IMR-90 (cell line): ENCODE measurements at regions not wholly inside any gene's neighbourhood (a gene's known extent, or its start where the extent isn't known, plus 50 kb on each side); places are given as distances from the start of the nearest gene placed in this dataset.

ENCODE experiments used
- ATAC-seq: fragments of 200-7000 bp; cut with Tn5 transposase; 2 replicates; pipeline ENCODE4 v1.9.1; 2020; ENCODE audit warnings: low read depth, mild to moderate bottlenecking, moderate library complexity
- BruUV-seq: library from RNA; stranded (reverse); fragments of 400-500 nt; replicated peaks from 2 replicates; lab custom pipeline; 2021; lab: Mats Ljungman, UMichigan
- CTCF ChIA-PET: fragments of 300-600 bp; formaldehyde crosslinking; extraction: SDS; loops from one replicate; lab custom pipeline; 2021; ENCODE audit warnings: antibody characterized with exemption; lab: Yijun Ruan, JAX
- POLR2A ChIA-PET: fragments of 300-600 bp; sonication (Branson Sonifier 250); formaldehyde crosslinking; loops from one replicate; lab custom pipeline; 2022; ENCODE audit warnings: antibody characterized with exemption; ENCODE audit not compliant: unreplicated experiment; lab: Charles Lee
- DNase-seq: peaks from one replicate; pipeline ENCODE4 v3.0.0; 2013
- H2AFZ ChIP-seq: replicated peaks from 2 replicates; pipeline ENCODE3; 2013; ENCODE audit warnings: low read length, mild to moderate bottlenecking; ENCODE audit not compliant: poor library complexity
- H2AK5ac ChIP-seq: 2 replicates; pipeline ENCODE4 v1.6.1; 2013; ENCODE audit warnings: low read depth, low read length, inconsistent platforms
- H2AK9ac ChIP-seq: replicated peaks from 2 replicates; pipeline ENCODE3; 2013; ENCODE audit warnings: mild to moderate bottlenecking, low read depth, low read length, moderate library complexity; ENCODE audit not compliant: poor library complexity
- H2BK120ac ChIP-seq: 2 replicates; pipeline ENCODE4 v1.6.1; 2013; ENCODE audit warnings: low read depth, low read length, inconsistent platforms
- H2BK15ac ChIP-seq: 3 replicates; pipeline ENCODE4 v1.6.1; 2013; ENCODE audit warnings: low read depth, low read length, inconsistent platforms
- H2BK20ac ChIP-seq: 2 replicates; pipeline ENCODE4 v1.6.1; 2013; ENCODE audit warnings: low read depth, mild to moderate bottlenecking, inconsistent platforms, low read length, moderate library complexity
- H2BK5ac ChIP-seq: 2 replicates; pipeline ENCODE4 v1.6.1; 2013; ENCODE audit warnings: mild to moderate bottlenecking, low read depth, low read length, inconsistent platforms; ENCODE audit not compliant: poor library complexity, severe bottlenecking
- H3K14ac ChIP-seq: replicated peaks from 2 replicates; pipeline ENCODE4 v1.6.1; 2013; ENCODE audit warnings: low read depth, low read length, inconsistent platforms
- H3K18ac ChIP-seq: 2 replicates; pipeline ENCODE4 v1.6.1; 2013; ENCODE audit warnings: low read depth, low read length, control low read depth
- H3K23ac ChIP-seq: 2 replicates; pipeline ENCODE4 v1.6.1; 2013; ENCODE audit warnings: low read depth, low read length, inconsistent platforms
- H3K27ac ChIP-seq: 2 replicates; pipeline ENCODE4 v1.5.1; 2013; ENCODE audit warnings: mild to moderate bottlenecking, control low read depth, low read length; ENCODE audit not compliant: insufficient read depth
- H3K27me3 ChIP-seq: 2 replicates; pipeline ENCODE4 v1.6.1; 2013; ENCODE audit warnings: low read length; ENCODE audit not compliant: control insufficient read depth, insufficient read depth
- H3K36me3 ChIP-seq: 2 replicates; pipeline ENCODE4 v1.6.1; 2013; ENCODE audit warnings: low read length, mixed read lengths; ENCODE audit not compliant: control insufficient read depth, insufficient read depth
- H3K4ac ChIP-seq: 2 replicates; pipeline ENCODE4 v1.6.1; 2013; ENCODE audit warnings: low read depth, low read length, inconsistent platforms
- H3K4me1 ChIP-seq: 2 replicates; pipeline ENCODE4 v1.6.1; 2013; ENCODE audit warnings: low read length, mixed read lengths; ENCODE audit not compliant: control insufficient read depth, insufficient read depth
- H3K4me2 ChIP-seq: 2 replicates; pipeline ENCODE4 v1.6.1; 2013; ENCODE audit warnings: low read depth, mild to moderate bottlenecking, control low read depth, low read length, moderate library complexity
- H3K4me3 ChIP-seq: 2 replicates; pipeline ENCODE4 v1.5.1; 2013; ENCODE audit warnings: low read depth, mild to moderate bottlenecking, control low read depth, low read length, moderate library complexity; ENCODE audit not compliant: insufficient read depth
- H3K56ac ChIP-seq: 2 replicates; pipeline ENCODE4 v1.6.1; 2013; ENCODE audit warnings: low read length, inconsistent platforms; ENCODE audit not compliant: insufficient read depth; ENCODE audit errors: extremely low read depth
- H3K79me1 ChIP-seq, 2 experiments: 2 replicates each; pipeline ENCODE4 v1.6.1; 2013; ENCODE audit warnings: low read length in 2 of 2, inconsistent platforms in 1 of 2, low read depth in 1 of 2
- H3K9ac ChIP-seq: 2 replicates; pipeline ENCODE4 v1.6.1; 2013; ENCODE audit warnings: low read depth, low read length, control low read depth
- H3K9me1 ChIP-seq: 2 replicates; pipeline ENCODE4 v1.6.1; 2013; ENCODE audit warnings: low read length, inconsistent platforms; ENCODE audit not compliant: insufficient read depth
- H3K9me3 ChIP-seq: 2 replicates; pipeline ENCODE4 v1.6.1; 2013; ENCODE audit warnings: low read length; ENCODE audit not compliant: control insufficient read depth, insufficient read depth
- H4K20me1 ChIP-seq: 2 replicates; pipeline ENCODE4 v1.6.1; 2013; ENCODE audit warnings: low read length, inconsistent platforms; ENCODE audit not compliant: insufficient read depth
- H4K5ac ChIP-seq: 2 replicates; pipeline ENCODE4 v1.6.1; 2013; ENCODE audit warnings: mild to moderate bottlenecking, low read depth, low read length, control low read depth
- H4K8ac ChIP-seq, 2 experiments: 2 replicates each; pipeline ENCODE4 v1.6.1; 2013; ENCODE audit warnings: low read depth in 2 of 2, low read length in 2 of 2, control low read depth in 1 of 2, inconsistent platforms in 1 of 2
- H4K91ac ChIP-seq: 2 replicates; pipeline ENCODE4 v1.6.1; 2013; ENCODE audit warnings: low read depth, low read length, inconsistent platforms; ENCODE audit not compliant: insufficient read depth
- BHLHE40 ChIP-seq: fragments of 150-350 bp; IDR thresholded peaks from 2 replicates; pipeline ENCODE4 v1.6.1; 2016; ENCODE audit warnings: mild to moderate bottlenecking, low read depth, low read length
- CEBPB ChIP-seq: IDR thresholded peaks from 2 replicates; pipeline ENCODE4 v1.6.1; 2012; ENCODE audit warnings: low read depth, low read length, improper control_type of control experiment
- FOS ChIP-seq: fragments of 150-350 bp; IDR thresholded peaks from 2 replicates; pipeline ENCODE4 v1.6.1; 2016; ENCODE audit warnings: low read depth, low read length
- MAFK ChIP-seq: IDR thresholded peaks from 2 replicates; pipeline ENCODE4 v1.6.1; 2012; ENCODE audit warnings: low read depth, low read length, improper control_type of control experiment
- MAZ ChIP-seq: IDR thresholded peaks from 2 replicates; pipeline ENCODE4 v1.6.1; 2012; ENCODE audit warnings: low read depth, mild to moderate bottlenecking, low read length, improper control_type of control experiment, moderate library complexity, borderline replicate concordance
- MXI1 ChIP-seq: IDR thresholded peaks from 2 replicates; pipeline ENCODE4 v1.6.1; 2012; ENCODE audit warnings: low read depth, mild to moderate bottlenecking, low read length, moderate library complexity, borderline replicate concordance
- NFE2L2 ChIP-seq: fragments of 150-350 bp; IDR thresholded peaks from 2 replicates; pipeline ENCODE4 v1.6.1; 2016; ENCODE audit warnings: low read depth, mild to moderate bottlenecking, low read length
- RCOR1 ChIP-seq: IDR thresholded peaks from 2 replicates; pipeline ENCODE4 v1.6.1; 2012; ENCODE audit warnings: mild to moderate bottlenecking, low read length, improper control_type of control experiment; ENCODE audit not compliant: insufficient replicate concordance
- RFX5 ChIP-seq: IDR thresholded peaks from 2 replicates; pipeline ENCODE4 v1.8.0; 2012; ENCODE audit warnings: low read depth, mild to moderate bottlenecking, low read length, moderate library complexity
- SMC3 ChIP-seq: fragments of 150-350 bp; IDR thresholded peaks from 2 replicates; pipeline ENCODE4 v1.6.1; 2016; ENCODE audit warnings: low read depth, mild to moderate bottlenecking, antibody characterized with exemption, low read length, moderate library complexity
- USF2 ChIP-seq: fragments of 150-350 bp; IDR thresholded peaks from 2 replicates; pipeline ENCODE4 v1.6.1; 2017; ENCODE audit warnings: mild to moderate bottlenecking, antibody characterized with exemption, low read length, low read depth
- WGBS, 2 experiments: methylation state at CpG; one replicate each; pipeline versions ENCODE4 v1.1.5 to v1.1.7; 2013; ENCODE audit warnings: missing lambda C conversion rate in 2 of 2; ENCODE audit not compliant: insufficient read length in 1 of 2; ENCODE audit errors: extremely low coverage in 2 of 2; 5-methylcytosine and 5-hydroxymethylcytosine counted together
- dilution Hi-C: fragments of 300-500 bp; cut with HindIII; formaldehyde crosslinking; loops from one replicate; pipeline ENCODE4 v1.14.3; 2018; ENCODE audit warnings: low sequenced_read_pairs; ENCODE audit not compliant: unreplicated experiment
- in situ Hi-C: fragments of 300-500 bp; cut with MboI; formaldehyde crosslinking; loops from 3 replicates; pipeline ENCODE4 v1.14.3; 2019; ENCODE audit warnings: low sequenced_read_pairs, inconsistent platforms, mixed read lengths
- intact Hi-C: fragments of 100-400 bp; cut with micrococcal nuclease; formaldehyde crosslinking; loops from 2 replicates; pipeline ENCODE4 v1.10.0; 2022
- TF ChIP-seq, protein P1 (sequence below): conservative IDR thresholded peaks from 2 replicates; pipeline ENCODE4 v1.5.1; 2012; ENCODE audit warnings: mild to moderate bottlenecking, low read depth, low read length, improper control_type of control experiment

GRCh38 chr11:33539751-33540150, 160.9 kb downstream of the C11orf91 start (continued):
- TF ChIP-seq, protein P1, sequence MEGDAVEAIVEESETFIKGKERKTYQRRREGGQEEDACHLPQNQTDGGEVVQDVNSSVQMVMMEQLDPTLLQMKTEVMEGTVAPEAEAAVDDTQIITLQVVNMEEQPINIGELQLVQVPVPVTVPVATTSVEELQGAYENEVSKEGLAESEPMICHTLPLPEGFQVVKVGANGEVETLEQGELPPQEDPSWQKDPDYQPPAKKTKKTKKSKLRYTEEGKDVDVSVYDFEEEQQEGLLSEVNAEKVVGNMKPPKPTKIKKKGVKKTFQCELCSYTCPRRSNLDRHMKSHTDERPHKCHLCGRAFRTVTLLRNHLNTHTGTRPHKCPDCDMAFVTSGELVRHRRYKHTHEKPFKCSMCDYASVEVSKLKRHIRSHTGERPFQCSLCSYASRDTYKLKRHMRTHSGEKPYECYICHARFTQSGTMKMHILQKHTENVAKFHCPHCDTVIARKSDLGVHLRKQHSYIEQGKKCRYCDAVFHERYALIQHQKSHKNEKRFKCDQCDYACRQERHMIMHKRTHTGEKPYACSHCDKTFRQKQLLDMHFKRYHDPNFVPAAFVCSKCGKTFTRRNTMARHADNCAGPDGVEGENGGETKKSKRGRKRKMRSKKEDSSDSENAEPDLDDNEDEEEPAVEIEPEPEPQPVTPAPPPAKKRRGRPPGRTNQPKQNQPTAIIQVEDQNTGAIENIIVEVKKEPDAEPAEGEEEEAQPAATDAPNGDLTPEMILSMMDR, result no peak

DNA sequence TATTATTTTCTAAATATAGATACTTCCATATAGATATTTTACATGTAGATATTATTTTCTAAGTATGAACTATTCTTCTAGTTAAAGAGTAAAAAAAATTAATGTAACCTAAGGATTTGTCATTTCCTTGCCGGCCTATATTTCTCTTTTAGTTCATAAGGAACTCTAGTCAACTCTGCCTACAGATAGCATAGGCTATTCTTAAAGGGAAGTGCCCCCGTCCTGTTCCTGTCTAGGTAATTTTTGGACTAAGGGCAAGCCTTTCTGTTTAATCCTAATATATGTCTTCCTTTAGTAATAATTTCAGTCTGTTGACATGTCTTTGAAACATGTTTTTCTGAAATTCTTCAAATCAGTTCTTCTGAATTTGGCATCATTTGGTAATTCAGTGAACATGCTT, 161.9 kb downstream of the C11orf91 start:
- no peak overlapping the region for H3K23ac ChIP-seq
- no peak overlapping the region for H2AK5ac ChIP-seq
- no peak overlapping the region for H2BK15ac ChIP-seq
- no peak overlapping the region for H3K14ac ChIP-seq
- H3K4me2 ChIP-seq, result no peak overlapping the region
- no peak overlapping the region for H2BK120ac ChIP-seq
- no peaks in the 10 kb centered on the region for H4K20me1 ChIP-seq
- H3K79me1 ChIP-seq, result peaks cover 0 to 16% of the 10 kb centered on the region in 2 experiments; a peak in 2 of 4 replicates
- CTCF ChIA-PET, result no interaction called here
- no TSS peak for BruUV-seq
- H3K18ac ChIP-seq, result no peak overlapping the region
- no peak overlapping the region for H2BK20ac ChIP-seq
- H3K4me1 ChIP-seq, result no peaks in the 10 kb centered on the region
- H2BK5ac ChIP-seq, result no peak overlapping the region
- DNase-seq, result no peak
- H3K9me1 ChIP-seq, result peaks cover 9% of the 10 kb centered on the region; the same call in 1 of the 2 replicates
- H4K5ac ChIP-seq, result no peak overlapping the region
- H3K9ac ChIP-seq, result no peak overlapping the region
- no peak overlapping the region for H2AFZ ChIP-seq
- POLR2A ChIA-PET, result no interaction called here
- no peaks in the 10 kb centered on the region for H3K36me3 ChIP-seq
- H4K91ac ChIP-seq, result no peak overlapping the region
- intact Hi-C loops (no loop called here), in situ Hi-C loops (no loop called here), dilution Hi-C loops (no loop called here)
- H3K9me3 ChIP-seq, result peaks cover 5% of the 10 kb centered on the region
- H3K27me3 ChIP-seq, result no peaks in the 10 kb centered on the region
- H4K8ac ChIP-seq, result no peak overlapping the region
- WGBS, 2 experiments, result no CpG with 5 or more reads among the region's 2 CpGs
- no peak overlapping the region for H3K56ac ChIP-seq
- H2AK9ac ChIP-seq, result no peak overlapping the region
- ATAC-seq, result no peak
- H3K4ac ChIP-seq, result no peak overlapping the region
- H3K4me3 ChIP-seq, result no peak overlapping the region
- no peak overlapping the region for H3K27ac ChIP-seq
- TF ChIP-seq NFE2L2, result no peak
- no peak for TF ChIP-seq FOS
- no peak for TF ChIP-seq SMC3
- TF ChIP-seq, protein P1, result no peak
- no peak for TF ChIP-seq MAZ
- no peak for TF ChIP-seq MXI1
- no peak for TF ChIP-seq USF2
- TF ChIP-seq RCOR1, result no peak
- TF ChIP-seq CEBPB, result no peak
- TF ChIP-seq BHLHE40, result no peak
- no peak for TF ChIP-seq MAFK
- TF ChIP-seq RFX5, result no peak
